Esophagus squamous epithelium (tissue), 4 donors: ENCODE measurements at regions not wholly inside any gene's neighbourhood (a gene's known extent, or its start where the extent isn't known, plus 50 kb on each side); places are given as distances from the start of the nearest gene placed in this dataset.

Experiments
- CTCF ChIP-seq, 6 experiments: fragments of 450-650 bp in 4 of 6; fragments of 200-600 bp in 2 of 6; sonication (generic) in 2 of 6; IDR thresholded peaks; one replicate each; pipeline ENCODE4 v1.5.1; 2016 to 2019; ENCODE audit warnings: antibody characterized with exemption in 6 of 6, mild to moderate bottlenecking in 4 of 6, moderate library complexity in 4 of 6
- POLR2A ChIP-seq, 4 donors: fragments of 450-650 bp; IDR thresholded peaks; one replicate each; pipeline ENCODE4 v1.6.1; 2017; ENCODE audit warnings: antibody characterized with exemption in 4 of 4, mild to moderate bottlenecking in 4 of 4, moderate library complexity in 3 of 4

- TF ChIP-seq POLR2A (IDR thresholded peaks at IDR 0.05), result no peak
- TF ChIP-seq CTCF (IDR thresholded peaks at IDR 0.05), result no peak
Observed at GRCh38 chrX:4638036-4638435, 924.6 kb upstream of the PRKX start.
